Ovary (tissue), 7 donors: ENCODE measurements at regions not wholly inside any gene's neighbourhood (a gene's known extent, or its start where the extent isn't known, plus 50 kb on each side); places are given as distances from the start of the nearest gene placed in this dataset.
"Not testable (repeated sequence)": the region's sequence is repeated elsewhere in the genome, so short reads cannot be mapped to it uniquely, and the experiment has no call there.

Experiments used
- DNase-seq, 5 donors: peaks; one replicate each; pipeline ENCODE4 v3.0.0-alpha.2; 2019 to 2020
- H3K27ac ChIP-seq, 2 donors: fragments of 200-600 bp; one replicate each; pipeline versions ENCODE4 v1.5.1 to v1.8.0; 2019 to 2022
- H3K27me3 ChIP-seq: fragments of 200-600 bp; one replicate; pipeline ENCODE4 v1.8.0; 2022
- H3K36me3 ChIP-seq: fragments of 200-600 bp; sonication (generic); one replicate; pipeline ENCODE4 v1.5.1; 2019
- H3K4me1 ChIP-seq: one replicate; pipeline ENCODE4 v1.8.1; 2013; ENCODE audit warnings: mild to moderate bottlenecking, moderate library complexity; ENCODE audit not compliant: insufficient read depth
- H3K4me3 ChIP-seq: fragments of 200-600 bp; sonication (generic); one replicate; pipeline ENCODE4 v1.5.1; 2017
- H3K9me3 ChIP-seq, 2 donors: fragments of 200-600 bp in 1 of 2; sonication (generic) in 1 of 2; one replicate each; pipeline versions ENCODE4 v1.5.1 to v1.8.1; 2013 to 2019; ENCODE audit warnings: mild to moderate bottlenecking in 1 of 2, moderate library complexity in 1 of 2
- WGBS, 3 donors: extraction: QIAGEN DNeasy Blood & Tissue Kit in 1 of 3; methylation state at CpG; one replicate each; pipeline versions ENCODE4 v1.1.5 to v1.1.7; 2013 to 2017; 5-methylcytosine and 5-hydroxymethylcytosine counted together
- intact Hi-C, 4 donors: fragments of 100-400 bp; cut with DNase I; formaldehyde crosslinking; loops; one replicate each; pipeline versions ENCODE4 v1.11.0 to v1.15.1; 2022 to 2023
- donor health status: DM: no; HTN: no; CAD: no; lungs with moderate emphysema.
- donor health status: DM: no; HTN: no; CAD: no.
- donor health status: Bipolar disorder and iron deficiency.
- donor health status: DM: no; HTN: no; CAD: no.
- donor health status: DM: yes; HTN: yes; CAD: no.

- H3K9me3 ChIP-seq, H3K27ac ChIP-seq, H3K27me3 ChIP-seq, H3K36me3 ChIP-seq, H3K4me3 ChIP-seq, intact Hi-C loops, H3K4me1 ChIP-seq, DNase-seq: not testable (repeated sequence)
These were observed 247.5 kb upstream of the PLGLB2 start for GRCh38 chr2:87500421-87500820.

GRCh38 chr2:87500951-87501350 is 246.9 kb upstream of the PLGLB2 start:
- 84 to 85% (median 84%) methylated on average over 9 to 10 of the region's 11 CpGs for WGBS, 3 donors
- H3K9me3 ChIP-seq, H3K27ac ChIP-seq, H3K27me3 ChIP-seq, DNase-seq, H3K36me3 ChIP-seq, H3K4me3 ChIP-seq, H3K4me1 ChIP-seq, intact Hi-C loops: not testable (repeated sequence)

DNA sequence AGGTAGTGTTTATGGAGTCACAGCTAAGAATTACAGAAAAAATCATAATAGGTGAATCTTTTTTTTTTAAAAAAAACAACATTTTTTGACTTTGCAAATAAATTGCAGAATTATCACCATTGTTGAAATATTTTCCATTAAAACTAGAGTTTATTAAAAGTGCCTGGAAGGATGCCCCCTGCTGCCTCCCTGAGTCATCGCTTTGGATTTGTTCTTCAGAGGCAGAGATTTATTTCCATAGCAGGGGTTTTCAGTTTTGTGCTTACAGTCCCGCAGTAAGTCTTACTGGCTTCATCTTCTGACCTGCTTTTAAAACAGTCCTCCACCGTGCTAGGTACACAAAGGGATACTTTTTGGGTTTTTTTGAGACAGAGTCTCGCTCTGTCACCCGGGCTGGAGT is 244.9 kb upstream of the PLGLB2 start:
- intact Hi-C loops, H3K27me3 ChIP-seq, H3K4me1 ChIP-seq, H3K9me3 ChIP-seq, DNase-seq, H3K4me3 ChIP-seq, H3K36me3 ChIP-seq, H3K27ac ChIP-seq: not testable (repeated sequence)
- 56 to 91% (median 67%) methylated on average over 2 to 4 of the region's 5 CpGs for WGBS, 3 donors

DNA sequence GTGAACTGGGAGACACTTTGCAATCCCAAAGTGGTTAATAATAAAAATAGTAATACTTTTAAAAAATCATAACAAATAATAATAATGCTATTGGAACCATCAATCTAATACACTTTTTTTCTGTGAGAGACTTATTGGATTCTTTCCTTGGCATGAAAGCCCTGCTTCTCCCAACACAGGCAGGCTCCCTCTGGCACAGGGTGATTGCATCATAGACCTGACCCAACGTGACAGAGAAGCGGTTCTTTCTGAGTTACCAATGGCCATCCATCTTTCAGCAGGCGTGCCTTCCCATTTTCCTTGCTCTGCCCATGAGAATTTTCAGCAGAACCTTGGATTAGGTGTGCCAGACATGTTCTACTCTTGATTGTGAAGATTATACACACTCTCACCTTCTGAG is 242.6 kb upstream of the PLGLB2 start:
- H3K4me3 ChIP-seq, DNase-seq, H3K27ac ChIP-seq, H3K9me3 ChIP-seq, H3K36me3 ChIP-seq, intact Hi-C loops, H3K27me3 ChIP-seq, H3K4me1 ChIP-seq: not testable (repeated sequence)
- WGBS, 3 donors, result no CpG with 5 or more reads among the region's 3 CpGs

GRCh38 chr2:87505909-87506308 is 242.0 kb upstream of the PLGLB2 start:
- WGBS, 3 donors, result no CpG with 5 or more reads among the region's 3 CpGs
- H3K9me3 ChIP-seq, H3K4me1 ChIP-seq, H3K4me3 ChIP-seq, intact Hi-C loops, H3K27me3 ChIP-seq, DNase-seq, H3K36me3 ChIP-seq, H3K27ac ChIP-seq: not testable (repeated sequence)

GRCh38 chr2:87507378-87508348 is 240.2 kb upstream of the PLGLB2 start:
- 76 to 85% (median 82%) methylated on average over 6 to 9 of the region's 13 CpGs for WGBS, 3 donors
- H3K4me1 ChIP-seq, DNase-seq, H3K27me3 ChIP-seq, H3K9me3 ChIP-seq, H3K36me3 ChIP-seq, intact Hi-C loops, H3K4me3 ChIP-seq, H3K27ac ChIP-seq: not testable (repeated sequence)

DNA sequence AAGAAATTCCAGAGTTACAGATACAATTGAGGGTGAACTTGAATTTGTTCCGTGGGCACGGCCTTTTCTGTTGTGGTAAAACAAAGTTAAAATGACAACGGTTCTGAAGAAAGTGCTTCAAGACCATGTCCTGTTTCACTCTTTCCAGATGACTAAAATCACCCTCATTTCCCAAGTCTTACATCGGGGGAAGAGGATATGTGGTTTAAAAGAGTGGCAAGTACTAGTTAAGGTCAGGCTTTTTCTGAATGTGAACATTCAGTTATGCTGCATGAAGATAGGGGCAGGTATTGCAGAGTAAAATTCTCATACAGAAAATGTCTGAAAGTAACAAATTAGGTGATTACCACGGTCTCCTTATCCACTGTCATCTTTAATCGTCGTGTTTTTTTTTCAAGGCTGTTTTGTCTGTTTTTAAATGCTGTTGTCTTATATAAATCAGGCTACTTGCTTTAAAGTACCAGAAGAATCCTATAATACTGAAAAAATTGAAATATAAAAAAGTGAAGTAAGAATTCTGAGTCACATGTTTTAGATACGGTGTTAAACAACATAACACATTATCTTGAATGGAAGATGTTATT is 236.6 kb upstream of the PLGLB2 start:
- H3K27me3 ChIP-seq, H3K9me3 ChIP-seq, H3K36me3 ChIP-seq, H3K4me1 ChIP-seq, H3K4me3 ChIP-seq, intact Hi-C loops, H3K27ac ChIP-seq, DNase-seq: not testable (repeated sequence)
- WGBS, 3 donors, result 67 to 72% (median 70%) methylated on average over 3 to 5 of the region's 8 CpGs

DNA sequence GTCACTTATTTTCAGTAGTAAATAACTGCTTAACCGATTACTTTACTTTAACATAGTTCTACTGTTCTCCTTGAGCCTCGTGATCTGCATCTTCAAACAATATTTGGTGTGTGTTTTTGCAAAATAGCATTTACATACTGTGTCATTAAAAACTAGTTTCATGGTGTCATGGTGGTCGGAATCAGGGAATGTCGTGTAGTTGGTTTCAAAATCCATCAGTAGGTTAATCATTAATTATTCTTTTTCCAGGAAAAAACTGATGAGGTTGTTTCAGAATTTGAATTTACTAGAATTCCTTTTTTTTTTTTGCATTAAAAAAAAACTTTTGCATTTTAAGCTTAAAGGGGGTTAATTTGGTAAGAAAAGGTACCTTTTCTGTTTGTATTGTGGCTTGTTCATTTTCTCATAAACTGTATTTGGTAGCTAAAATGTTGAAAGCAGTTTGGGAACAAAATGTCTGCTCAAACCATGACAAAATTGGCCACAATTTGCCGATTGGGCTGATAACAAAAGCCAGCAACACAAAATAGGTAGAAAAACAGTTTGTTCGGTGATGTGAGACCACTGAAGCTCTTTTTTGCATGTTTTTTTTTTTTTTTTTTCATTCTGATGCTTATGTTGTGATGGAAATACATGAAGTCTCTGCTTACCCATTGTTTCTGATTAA is 234.9 kb upstream of the PLGLB2 start:
- 54 to 75% (median 61%) methylated on average over 3 of the region's 6 CpGs for WGBS, 3 donors
- H3K9me3 ChIP-seq, H3K4me1 ChIP-seq, H3K36me3 ChIP-seq, DNase-seq, H3K27ac ChIP-seq, H3K4me3 ChIP-seq, intact Hi-C loops, H3K27me3 ChIP-seq: not testable (repeated sequence)

DNA sequence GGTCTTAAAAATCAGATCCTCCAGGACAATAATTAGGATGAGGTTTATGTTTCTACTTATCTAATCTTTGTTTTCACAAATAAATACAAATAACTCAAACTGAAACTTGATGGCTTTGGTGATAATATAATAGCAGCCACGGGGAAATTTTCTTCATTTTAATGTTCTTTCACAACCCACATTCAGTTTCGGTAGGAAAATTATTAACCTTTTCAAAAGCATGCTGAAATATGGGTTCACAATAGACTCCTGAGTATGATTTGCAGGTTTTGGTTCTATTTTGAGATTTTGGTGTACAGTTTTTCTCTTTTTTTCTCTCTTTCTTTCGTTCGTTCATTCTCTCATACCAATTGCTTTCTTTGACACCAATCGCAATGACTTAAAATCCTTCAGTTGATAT is 233.9 kb upstream of the PLGLB2 start:
- 84 to 94% (median 89%) methylated on average over 2 to 4 of the region's 5 CpGs for WGBS, 3 donors
- H3K27ac ChIP-seq, H3K36me3 ChIP-seq, H3K4me1 ChIP-seq, H3K27me3 ChIP-seq, intact Hi-C loops, H3K9me3 ChIP-seq, H3K4me3 ChIP-seq, DNase-seq: not testable (repeated sequence)

GRCh38 chr2:87514515-87514914 is 233.4 kb upstream of the PLGLB2 start:
- DNase-seq, H3K27ac ChIP-seq, H3K4me1 ChIP-seq, H3K4me3 ChIP-seq, intact Hi-C loops, H3K36me3 ChIP-seq, H3K27me3 ChIP-seq, H3K9me3 ChIP-seq: not testable (repeated sequence)
- WGBS, 3 donors, result no CpG with 5 or more reads among the region's 7 CpGs

DNA sequence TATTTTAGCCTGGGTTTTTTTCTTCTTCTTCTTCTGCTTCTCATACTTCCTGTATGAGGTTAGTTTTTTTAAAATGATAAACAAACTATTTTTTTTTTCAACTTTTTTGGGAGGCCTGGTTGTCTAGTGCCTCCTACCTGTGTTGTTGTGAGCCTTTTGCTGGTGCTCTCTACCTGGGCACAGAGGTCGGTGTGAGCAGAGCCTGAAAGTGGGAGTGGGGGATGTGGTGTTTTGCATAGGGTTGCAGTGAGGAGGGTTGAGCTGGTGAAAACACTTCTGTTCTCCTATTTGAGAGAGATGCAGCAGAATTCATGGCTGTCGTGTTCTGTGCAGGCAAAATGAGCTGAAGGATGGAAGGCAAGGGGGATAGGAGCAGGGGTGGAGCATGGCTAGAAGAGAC is 232.7 kb upstream of the PLGLB2 start:
- DNase-seq, result not testable (repeated sequence)

GRCh38 chr2:87515875-87516274 is 232.0 kb upstream of the PLGLB2 start:
- intact Hi-C loops, H3K27me3 ChIP-seq, H3K9me3 ChIP-seq, DNase-seq, H3K4me3 ChIP-seq, H3K4me1 ChIP-seq, H3K36me3 ChIP-seq, H3K27ac ChIP-seq: not testable (repeated sequence)
- 91 to 100% methylated on average over 2 of the region's 3 CpGs; no CpG with 5 or more reads in 1 of the 3 donors for WGBS, 3 donors

More for the DNA sequence above, 232.7 kb upstream of the PLGLB2 start:
- intact Hi-C loops, H3K4me3 ChIP-seq, H3K9me3 ChIP-seq, H3K27me3 ChIP-seq, H3K27ac ChIP-seq, H3K36me3 ChIP-seq, H3K4me1 ChIP-seq: not testable (repeated sequence)
- WGBS, 3 donors, result 96 to 100% (median 100%) methylated on average over 1 to 2 of the region's 2 CpGs
